GM21825 (cell line): ENCODE measurements at regions not wholly inside any gene's neighbourhood (a gene's known extent, or its start where the extent isn't known, plus 50 kb on each side); places are given as distances from the start of the nearest gene placed in this dataset.

Source experiments
- ATAC-seq: cut with Tn5 transposase; IDR thresholded peaks from one replicate; pipeline ENCODE4 v1.9.1; 2021; ENCODE audit warnings: mild to moderate bottlenecking, moderate library complexity; ENCODE audit not compliant: unreplicated experiment

DNA sequence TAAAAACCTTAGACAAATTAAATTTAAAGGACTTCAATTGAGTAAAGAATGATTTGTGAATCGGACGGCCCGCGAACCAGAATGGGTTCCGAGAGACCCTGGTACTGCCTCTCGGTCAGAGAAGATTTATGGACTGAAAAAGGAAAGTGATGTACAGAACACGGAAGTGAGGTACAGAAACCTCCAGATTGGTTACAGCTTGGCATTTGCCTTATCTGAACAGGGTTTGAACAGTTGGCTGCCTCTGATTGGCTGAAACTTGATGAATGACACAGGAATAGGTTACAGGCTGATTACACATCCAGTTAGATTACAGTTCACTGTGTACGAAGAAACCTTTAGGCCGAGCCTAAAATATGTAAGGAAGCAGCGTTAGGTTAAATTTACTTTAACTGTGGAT lies 156.5 kb upstream of the EGFLAM start:
- no peak for ATAC-seq

DNA sequence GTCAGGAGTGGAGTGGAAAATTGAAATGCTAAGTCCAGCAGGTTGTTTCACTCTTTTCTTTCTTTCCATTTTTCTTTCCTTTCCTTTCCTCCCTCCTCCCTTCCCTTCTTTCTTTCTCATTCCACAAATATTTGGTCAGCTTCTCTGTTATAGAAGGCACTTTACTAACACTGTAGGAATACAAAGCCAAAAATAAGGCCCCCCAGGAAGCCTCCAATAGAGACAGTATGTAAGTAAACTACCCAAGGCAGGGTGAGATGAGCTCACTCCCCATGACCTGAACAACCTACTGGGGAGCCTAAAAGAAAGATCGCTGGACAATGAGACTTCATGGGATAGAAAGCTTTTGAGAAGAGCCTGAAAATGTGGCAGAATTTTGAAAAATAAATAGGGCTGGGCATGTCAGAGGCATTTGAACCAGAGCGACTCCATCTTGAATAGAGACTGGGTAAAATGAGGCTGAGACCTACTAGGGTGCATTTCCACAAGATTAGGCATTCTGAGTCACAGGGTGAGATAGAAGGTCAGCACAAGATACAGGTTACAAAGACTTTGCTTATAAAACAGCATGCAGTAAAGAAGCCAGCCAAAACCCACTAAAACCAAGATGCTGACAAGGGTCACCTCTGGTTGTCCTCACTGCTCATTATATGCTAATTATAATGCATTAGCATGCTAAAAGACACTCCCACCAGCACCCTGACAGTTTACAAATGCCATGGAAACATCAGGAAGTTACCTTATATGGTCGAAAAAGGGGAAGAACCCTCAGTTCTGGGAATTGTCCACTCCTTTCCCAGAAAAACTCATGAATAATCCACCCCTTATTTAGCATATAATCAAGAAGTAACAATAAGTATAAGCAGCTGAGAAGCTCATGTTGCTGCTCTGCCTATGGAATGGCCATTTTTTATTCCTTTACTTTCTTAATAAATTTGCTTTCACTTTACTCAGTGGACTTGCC lies 158.9 kb upstream of the EGFLAM start:
- no peak for ATAC-seq

DNA sequence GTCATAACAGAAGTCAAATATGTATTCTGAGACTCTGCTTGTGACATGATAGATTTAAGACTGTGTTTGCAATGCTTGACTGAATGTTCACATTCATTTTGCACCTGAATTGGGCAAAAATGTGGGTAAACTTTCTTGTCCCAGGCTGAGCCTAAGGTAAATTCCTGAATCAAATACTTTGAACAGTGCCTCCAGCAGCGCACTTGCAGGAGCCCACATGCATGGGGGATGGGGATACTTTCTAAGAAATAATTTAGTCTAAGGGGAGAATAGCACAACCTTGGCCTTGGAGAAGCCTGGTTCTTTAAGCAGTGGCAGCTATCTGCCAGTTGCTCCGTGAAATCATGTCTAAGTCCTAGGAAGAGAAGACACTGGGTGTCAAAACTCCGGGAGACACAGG lies 163.5 kb upstream of the EGFLAM start:
- no peak for ATAC-seq

DNA sequence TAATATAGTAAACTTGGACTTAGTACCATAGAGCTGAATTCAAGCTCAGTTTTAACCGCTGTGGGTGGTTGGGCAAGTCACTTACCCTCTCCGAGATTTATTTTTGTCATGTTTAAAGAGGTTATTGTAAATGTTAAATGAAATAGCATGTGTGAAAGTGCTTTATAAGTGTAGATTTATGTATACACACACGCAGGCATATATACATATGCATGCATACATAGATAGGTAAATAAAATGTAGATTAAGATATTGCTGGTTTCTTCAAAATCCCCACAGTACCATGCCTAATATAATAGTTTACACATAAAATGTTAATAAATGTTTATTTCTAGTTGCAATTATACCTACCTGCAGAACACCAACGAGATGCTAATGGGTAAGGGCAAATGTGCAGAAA lies 164.5 kb upstream of the EGFLAM start:
- no peak for ATAC-seq

DNA sequence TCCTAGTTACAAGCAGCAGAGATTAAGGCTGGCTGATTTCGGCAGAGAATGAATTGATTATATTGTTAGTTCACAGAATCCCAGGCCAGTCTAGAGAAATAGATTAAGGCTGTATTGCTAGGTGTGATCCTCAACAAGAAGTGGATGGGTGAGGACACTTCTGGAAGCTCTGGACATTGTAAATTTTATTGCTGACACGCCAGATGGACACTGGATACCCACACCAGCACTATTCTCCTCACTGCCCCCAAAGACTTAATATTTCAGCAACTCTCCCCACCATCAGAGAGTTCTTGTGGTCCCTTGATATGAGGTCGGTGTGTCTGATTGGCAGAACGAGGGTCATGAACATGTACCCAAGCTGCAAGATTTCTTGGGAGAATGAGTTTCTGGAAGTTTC lies 171.6 kb upstream of the EGFLAM start:
- no peak for ATAC-seq

DNA sequence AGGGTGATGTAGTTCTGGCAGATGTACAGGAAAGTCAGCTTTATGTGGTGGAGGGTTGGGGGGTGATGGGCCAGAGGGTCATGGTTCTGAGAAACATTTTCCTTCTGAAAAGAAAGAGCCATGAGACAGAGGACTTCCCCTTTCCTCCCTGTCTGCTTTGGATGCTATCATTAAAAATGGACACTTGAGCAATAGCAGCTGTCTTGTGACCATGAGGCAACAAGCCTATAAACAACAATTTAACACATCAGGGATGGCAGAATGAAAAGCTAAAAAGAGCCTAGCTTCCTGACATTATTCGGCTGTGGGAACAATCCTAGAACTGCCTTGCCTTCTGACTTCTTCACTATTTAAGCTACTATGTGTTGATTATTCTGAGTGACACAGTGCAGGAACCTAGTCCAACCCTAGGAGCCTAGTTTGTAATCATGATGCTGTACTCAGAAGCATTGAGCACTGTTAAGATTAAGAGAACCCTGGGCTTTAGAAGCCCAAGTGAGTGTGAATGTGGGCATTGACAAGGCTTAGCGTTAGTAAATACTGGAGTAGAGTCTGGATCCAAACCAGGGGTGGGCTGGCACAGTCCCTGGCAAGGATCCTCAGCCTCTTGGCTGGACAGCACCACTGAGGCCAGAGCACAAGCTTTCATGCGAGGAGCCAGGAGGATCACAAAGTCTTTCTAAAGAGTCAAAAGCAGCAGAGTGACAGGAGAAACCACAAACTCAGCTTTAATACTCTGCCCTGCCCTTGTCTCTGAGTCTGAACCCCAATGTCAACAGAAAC lies 178.5 kb upstream of the EGFLAM start:
- ATAC-seq: no peak

DNA sequence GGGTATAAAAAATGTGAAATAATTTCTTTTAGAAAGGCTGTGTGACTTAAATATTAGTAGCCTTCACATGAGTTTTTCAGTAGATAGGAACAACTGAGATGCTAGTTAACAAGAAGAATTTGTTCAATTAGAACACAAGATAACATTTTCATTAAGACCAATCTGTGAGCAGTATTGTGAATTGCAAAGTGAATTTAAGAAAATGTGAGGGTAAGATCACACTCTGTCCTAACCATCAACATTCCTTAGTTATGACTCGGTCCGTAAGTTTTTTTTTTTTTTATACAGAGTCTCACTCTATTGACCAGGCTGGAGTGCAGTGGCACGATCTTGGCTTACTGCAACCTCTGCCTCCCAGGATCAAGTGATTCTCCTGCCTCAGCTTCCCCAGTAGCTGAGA lies 180.2 kb upstream of the EGFLAM start:
- no peak for ATAC-seq

DNA sequence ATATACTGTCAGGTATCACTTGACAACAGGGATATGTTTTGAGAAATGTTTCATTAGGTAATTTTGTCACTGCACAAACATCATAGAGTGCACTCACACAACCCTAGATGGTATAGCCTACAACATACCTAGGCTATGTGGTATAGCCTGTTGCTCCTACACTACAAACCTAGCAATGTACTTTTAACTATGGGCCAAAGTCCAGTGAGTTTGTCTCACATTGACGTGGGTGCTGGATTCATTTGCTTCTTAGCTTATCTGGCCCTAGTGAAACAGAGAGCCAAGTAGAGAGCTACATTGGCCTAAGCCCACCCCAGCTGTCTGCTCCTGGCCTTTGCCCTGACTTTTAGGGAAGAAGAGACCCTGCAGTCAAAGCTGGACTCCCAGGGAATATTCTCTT lies 180.7 kb upstream of the EGFLAM start:
- no peak for ATAC-seq

DNA sequence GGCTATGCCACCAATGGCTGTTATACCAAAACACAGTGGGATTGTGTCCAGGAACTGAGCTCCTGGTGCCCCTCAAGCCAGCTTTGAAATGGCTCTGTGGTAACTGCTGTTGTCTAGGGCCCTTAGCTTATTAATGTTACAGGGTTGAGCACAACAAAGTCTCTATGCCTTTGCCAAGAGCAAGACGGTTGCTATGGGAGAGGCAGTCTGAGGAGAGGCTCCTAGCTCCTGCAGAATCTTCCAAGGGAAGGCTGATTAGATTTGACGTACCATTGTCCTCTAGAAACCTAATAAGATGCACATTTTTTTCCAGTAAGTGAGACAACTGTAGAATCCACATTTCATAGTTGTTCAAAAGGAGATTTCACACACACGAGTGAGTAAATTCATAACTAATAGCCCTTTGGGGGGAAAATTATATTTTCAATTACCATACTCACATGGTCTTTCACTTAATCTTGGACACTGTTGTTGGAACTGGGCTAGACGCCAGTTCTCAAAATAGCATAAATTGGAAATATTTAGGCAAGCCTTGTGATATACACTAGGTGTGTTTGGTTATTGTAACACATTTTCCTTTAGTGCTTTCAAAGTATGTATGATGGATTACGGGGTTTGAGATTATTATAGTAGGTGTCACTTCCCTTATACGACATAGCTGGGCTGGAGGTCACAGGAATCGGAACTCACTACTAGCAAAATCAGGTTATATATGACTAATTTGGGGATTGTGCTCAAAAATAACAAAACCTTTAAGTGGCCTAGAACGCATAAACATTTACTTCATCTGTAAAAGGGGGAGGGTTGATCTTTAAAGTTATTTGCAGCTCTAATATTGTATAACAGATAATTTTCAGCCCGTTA lies 186.3 kb upstream of the EGFLAM start:
- ATAC-seq: no peak

DNA sequence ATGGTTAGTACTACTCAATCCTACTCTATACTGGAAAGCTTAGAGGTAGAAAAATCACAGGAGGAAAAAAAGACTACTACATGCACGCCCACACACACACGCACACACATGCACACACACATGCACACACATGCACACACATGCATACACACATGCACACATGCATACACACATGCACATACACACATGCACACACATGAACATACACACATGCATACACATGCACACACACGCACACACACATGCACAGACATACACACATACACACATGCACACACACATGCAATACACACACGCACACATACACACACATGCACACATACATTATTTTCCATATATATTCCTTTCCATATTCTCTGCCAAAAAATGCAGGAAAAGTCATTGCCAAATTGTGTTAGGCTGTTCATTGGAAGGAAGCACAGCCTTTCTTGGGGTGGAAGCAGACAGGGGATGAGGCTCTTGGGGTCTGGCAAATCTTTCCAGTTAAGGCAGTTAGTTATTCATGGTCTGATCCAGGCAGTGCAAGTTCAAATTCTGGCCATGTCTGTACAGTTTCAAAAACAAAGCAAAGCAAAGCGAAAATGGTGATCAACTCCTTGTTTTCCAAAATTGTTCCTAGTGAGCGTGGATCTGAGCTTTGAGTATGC lies 187.9 kb upstream of the EGFLAM start:
- ATAC-seq: no peak

DNA sequence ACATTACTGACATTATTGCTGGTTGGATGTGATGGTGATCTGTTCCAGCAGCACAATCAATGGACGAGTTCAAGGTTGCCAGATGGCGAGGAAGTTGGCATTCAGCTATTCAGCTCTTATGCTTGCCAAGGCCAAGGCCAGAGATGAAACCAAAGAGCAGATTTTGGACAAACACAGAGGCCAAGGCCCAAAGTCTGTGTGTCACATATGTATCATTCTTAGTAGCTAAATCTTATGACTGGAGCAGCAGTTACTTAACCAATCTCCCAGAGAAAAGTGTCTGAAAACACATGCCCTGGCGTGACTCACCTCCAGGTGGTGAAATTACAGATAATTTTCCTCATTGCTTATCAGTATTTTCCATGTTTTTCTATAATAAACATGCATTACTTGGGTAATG lies 189.0 kb upstream of the EGFLAM start:
- ATAC-seq: no peak

DNA sequence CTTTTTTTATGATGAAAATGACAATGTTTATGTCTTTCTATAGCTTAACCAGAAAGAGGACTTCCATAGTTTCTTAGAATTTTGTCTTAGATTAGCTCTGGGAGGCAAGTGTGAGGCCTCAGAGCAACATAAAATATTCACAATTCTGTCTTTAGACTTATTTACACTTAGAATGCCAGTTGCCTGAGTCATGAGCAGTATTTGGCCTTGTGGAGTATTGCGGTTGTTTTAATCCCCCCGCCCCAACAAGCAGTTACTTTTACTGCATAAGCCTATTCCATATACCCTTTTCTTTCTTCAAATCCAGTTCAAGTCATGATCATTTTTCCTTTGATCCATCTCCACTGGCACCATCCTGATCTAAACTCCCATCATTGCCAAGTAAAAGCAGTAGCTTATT lies 198.0 kb upstream of the EGFLAM start:
- ATAC-seq: no peak

DNA sequence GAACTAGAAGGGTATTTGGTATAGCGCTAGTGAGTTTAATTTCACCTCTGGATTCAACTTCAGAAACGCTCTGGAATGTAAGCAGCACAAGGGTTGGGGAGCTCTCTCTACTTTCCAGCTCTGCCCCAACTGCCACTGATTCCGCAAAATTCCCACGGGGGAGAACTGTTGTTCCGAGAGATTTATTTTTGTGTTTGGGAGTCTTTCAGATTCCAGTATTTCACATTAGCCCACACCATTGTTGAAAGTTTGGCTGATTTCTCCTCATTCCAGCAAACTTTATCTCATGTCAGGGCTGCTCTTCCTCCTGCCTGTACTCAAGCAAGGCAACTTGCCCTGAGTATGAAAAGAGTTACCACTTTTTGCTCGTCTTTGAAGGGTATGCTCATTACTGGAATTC lies 198.5 kb upstream of the EGFLAM start:
- no peak for ATAC-seq

DNA sequence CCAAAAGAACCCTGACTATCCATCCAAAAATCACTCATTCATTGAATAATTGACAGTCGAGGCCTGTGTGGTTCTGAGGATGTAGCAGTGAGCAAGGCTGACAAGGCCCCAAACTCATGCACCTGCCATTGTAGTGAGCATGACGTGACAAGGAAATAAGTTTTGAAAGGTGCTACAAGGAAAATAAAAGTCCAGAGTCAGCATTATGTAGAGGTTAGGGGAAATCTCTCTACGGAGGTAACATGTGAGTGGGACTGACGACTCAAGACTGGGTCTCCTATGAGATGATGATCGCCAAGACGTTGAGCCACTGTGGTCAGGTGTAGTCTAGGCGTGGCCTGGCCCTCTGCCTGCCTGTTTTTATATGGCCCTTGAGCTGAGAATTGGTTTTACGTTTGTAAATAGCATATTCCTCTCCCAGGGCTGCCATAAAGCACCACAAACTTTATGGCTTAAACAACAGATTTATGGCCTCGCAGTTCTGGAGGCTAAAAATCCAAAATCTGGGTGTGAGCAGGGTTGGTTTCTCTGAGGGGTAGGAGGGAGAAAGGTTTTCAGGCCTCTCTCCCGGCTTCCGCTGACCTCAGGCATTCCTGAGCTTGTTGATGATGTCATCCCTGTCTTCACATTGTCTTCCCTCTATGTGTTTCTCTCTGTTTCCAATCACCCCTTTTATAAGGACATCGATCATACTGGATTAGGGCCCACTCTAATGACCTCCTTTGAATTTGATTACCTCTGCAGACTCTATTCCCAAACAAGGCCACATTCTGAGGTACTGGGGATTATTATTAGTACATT lies 206.4 kb upstream of the EGFLAM start:
- ATAC-seq: no peak

DNA sequence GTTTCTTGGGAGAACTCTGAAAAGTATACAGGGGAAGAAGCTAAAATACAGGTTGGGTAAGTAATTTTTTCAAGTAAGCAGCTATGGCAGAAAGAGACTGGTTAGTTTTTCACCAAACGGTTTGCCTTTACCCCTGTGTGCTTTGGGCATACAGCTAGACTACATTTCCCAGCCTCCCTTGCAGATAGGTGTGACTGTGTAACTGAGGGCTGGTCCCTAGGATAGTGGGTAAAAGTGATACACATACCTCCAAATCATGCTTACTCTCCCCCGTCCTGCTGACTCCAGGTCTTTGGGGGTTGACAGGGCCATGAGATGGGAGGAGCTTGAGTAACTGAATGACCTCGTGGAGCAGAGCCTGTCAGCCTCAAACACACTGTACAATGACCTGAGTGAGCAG lies 208.6 kb upstream of the GDNF start:
- no peak for ATAC-seq

DNA sequence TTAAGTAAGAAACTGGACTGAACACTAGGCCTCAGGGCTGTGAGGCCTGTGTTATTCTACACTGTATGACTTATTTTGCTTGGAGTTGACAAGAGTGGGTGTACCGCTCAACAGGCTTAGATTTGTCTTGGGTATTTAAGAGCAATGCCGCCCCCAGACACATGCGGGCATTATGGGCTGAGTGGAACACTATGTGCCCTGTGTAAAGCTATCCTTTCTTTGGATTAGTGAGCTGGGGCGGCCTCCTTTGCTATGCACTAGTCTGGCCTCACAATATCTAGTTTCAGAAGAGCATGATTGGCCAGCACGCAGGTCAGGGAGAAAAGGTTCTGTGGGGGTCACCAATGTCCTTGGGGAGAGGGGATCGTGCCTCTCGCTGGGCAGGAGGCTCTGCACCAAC lies 206.3 kb upstream of the GDNF start:
- ATAC-seq: no peak

DNA sequence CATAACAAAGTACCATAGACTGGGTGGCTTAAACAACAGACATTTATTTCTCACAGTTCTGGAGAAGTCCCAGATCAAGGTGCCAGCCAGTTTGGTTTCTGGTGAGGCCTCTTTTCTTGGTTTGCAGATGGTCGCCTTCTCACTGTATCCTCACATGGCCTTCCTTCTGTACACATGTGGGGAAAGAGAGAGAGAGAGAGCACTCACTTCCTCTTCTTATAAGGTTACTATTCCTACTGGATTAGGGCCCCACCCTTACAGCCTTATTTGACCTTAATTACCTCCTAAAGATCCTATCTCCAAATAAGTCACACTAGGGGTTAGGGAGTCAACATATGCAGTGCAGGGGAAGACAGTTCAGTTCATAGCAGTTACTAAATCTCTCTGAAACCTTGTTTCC lies 205.6 kb upstream of the GDNF start:
- ATAC-seq: no peak

DNA sequence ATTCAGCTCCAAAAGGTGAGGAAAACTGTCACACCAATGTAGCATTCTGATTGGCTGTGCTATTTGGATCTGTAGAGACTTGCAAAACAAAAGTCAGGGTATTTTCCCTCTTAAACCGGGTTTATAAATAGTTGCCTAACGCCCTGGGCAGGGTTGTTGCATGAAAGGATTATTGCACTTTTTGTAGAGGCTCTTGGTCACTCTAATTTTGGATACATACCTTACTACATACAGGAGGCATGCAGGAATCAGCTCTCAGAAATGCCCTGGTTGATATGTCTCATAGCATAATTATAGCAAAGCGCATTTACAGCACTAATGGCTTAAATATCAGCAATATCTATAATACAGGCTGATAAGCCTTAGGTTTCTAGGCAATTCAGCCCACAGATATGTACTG lies 200.0 kb upstream of the GDNF start:
- no peak for ATAC-seq

DNA sequence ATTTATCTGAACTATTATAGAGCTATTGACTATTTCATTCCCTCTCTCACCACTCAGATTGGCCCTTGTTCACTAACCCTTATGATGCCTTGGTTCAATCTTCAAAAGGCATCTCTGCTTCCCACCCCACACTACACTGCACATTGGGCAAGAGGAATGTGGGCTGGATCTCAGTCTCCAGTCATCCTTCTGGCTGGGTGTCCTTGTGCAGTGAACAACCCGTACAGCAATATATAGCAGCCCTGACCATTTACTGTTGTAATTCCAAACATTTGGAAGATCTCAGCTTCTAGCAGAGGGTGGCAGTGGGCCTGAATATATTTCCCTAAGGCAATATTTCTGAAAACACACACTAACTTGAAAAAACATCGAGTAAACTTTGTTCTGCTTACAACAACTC lies 199.2 kb upstream of the GDNF start:
- no peak for ATAC-seq

DNA sequence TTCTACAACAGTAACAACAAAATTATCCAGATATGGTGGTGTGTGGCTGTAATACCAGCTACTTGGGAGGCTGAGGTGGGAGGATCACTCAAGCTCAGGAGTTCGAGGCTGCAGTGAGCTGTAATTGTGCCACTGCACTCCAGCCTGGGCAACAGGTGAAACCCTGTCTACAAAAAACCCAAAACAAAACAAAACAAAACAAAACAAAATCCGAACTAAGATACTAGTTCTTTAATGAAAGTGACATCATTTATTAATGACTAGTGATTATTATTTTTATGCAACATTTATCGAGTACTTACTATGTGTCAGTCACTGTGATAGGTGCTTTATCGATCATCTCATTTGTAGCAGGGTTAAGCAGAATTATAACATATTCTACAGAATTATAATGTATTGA lies 196.9 kb upstream of the GDNF start:
- no peak for ATAC-seq
